ENCODE measurements at regions not wholly inside any gene's neighbourhood (a gene's known extent, or its start where the extent isn't known, plus 50 kb on each side); places are given as distances from the start of the nearest gene placed in this dataset.
A peak's percentile ranks its signal among the peaks of the same experiment; 100 is the strongest.

- H3K27me3 Mint-ChIP-seq: no peaks in the 10 kb centered on the region
- no peaks in the 10 kb centered on the region for H3K36me3 Mint-ChIP-seq
- no peak overlapping the region for H3K4me3 Mint-ChIP-seq
- H3K27ac Mint-ChIP-seq: no peak overlapping the region
- H3K4me1 Mint-ChIP-seq: no peaks in the 10 kb centered on the region
- peaks cover 4% of the 10 kb centered on the region for H3K9me3 Mint-ChIP-seq
These were observed 1057.7 kb upstream of the EEF2KMT start for GRCh38 chr16:6155271-6155670.

GRCh38 chr16:6153901-6154300 is 1056.3 kb upstream of the EEF2KMT start:
- H3K36me3 Mint-ChIP-seq: no peaks in the 10 kb centered on the region

GRCh38 chr16:6149031-6149430 is 1051.4 kb upstream of the EEF2KMT start:
- H3K27me3 Mint-ChIP-seq: no peaks in the 10 kb centered on the region
- H3K9me3 Mint-ChIP-seq: peaks cover 5% of the 10 kb centered on the region
- no peak overlapping the region for H3K4me3 Mint-ChIP-seq
- H3K27ac Mint-ChIP-seq: no peak overlapping the region
- H3K36me3 Mint-ChIP-seq: no peaks in the 10 kb centered on the region
- H3K4me1 Mint-ChIP-seq: no peaks in the 10 kb centered on the region

More at GRCh38 chr16:6153901-6154300, 1056.3 kb upstream of the EEF2KMT start:
- peaks cover 4% of the 10 kb centered on the region for H3K9me3 Mint-ChIP-seq
- no peaks in the 10 kb centered on the region for H3K4me1 Mint-ChIP-seq
- H3K27me3 Mint-ChIP-seq: no peaks in the 10 kb centered on the region
- no peak overlapping the region for H3K4me3 Mint-ChIP-seq
- no peak overlapping the region for H3K27ac Mint-ChIP-seq

GRCh38 chr16:6148361-6148760 is 1050.8 kb upstream of the EEF2KMT start:
- no peaks in the 10 kb centered on the region for H3K27me3 Mint-ChIP-seq
- no peaks in the 10 kb centered on the region for H3K36me3 Mint-ChIP-seq
- H3K4me3 Mint-ChIP-seq: no peak overlapping the region

GRCh38 chr16:6146874-6147425 is 1049.4 kb upstream of the EEF2KMT start:
- Mint-ChIP-seq H3K27ac (no peak overlapping the region), H3K27me3 (no peaks in the 10 kb centered on the region), H3K9me3 (peaks cover 5% of the 10 kb centered on the region), H3K4me3 (no peak overlapping the region), H3K36me3 (no peaks in the 10 kb centered on the region), H3K4me1 (no peaks in the 10 kb centered on the region)

More at GRCh38 chr16:6148361-6148760, 1050.8 kb upstream of the EEF2KMT start:
- Mint-ChIP-seq H3K27ac (no peak overlapping the region), H3K9me3 (peaks cover 5% of the 10 kb centered on the region), H3K4me1 (no peaks in the 10 kb centered on the region)

GRCh38 chr16:6146356-6146755 is 1048.8 kb upstream of the EEF2KMT start:
- H3K27me3 Mint-ChIP-seq: no peaks in the 10 kb centered on the region
- no peak overlapping the region for H3K4me3 Mint-ChIP-seq
- peaks cover 7% of the 10 kb centered on the region for H3K9me3 Mint-ChIP-seq
- no peaks in the 10 kb centered on the region for H3K36me3 Mint-ChIP-seq
- peak overlapping the region; percentile 57 for H3K27ac Mint-ChIP-seq
- no peaks in the 10 kb centered on the region for H3K4me1 Mint-ChIP-seq

GRCh38 chr16:6144463-6144862 is 1046.9 kb upstream of the EEF2KMT start:
- Mint-ChIP-seq H3K27ac (no peak overlapping the region), H3K9me3 (peaks cover 11% of the 10 kb centered on the region), H3K36me3 (no peaks in the 10 kb centered on the region), H3K4me3 (no peak overlapping the region), H3K27me3 (no peaks in the 10 kb centered on the region), H3K4me1 (no peaks in the 10 kb centered on the region)

GRCh38 chr16:6143020-6143419 is 1045.4 kb upstream of the EEF2KMT start:
- H3K4me3 Mint-ChIP-seq: no peak overlapping the region
- no peaks in the 10 kb centered on the region for H3K4me1 Mint-ChIP-seq
- H3K9me3 Mint-ChIP-seq: peaks cover 11% of the 10 kb centered on the region
- H3K36me3 Mint-ChIP-seq: no peaks in the 10 kb centered on the region
- H3K27ac Mint-ChIP-seq: no peak overlapping the region
- no peaks in the 10 kb centered on the region for H3K27me3 Mint-ChIP-seq

GRCh38 chr16:6133009-6133557 is 1035.5 kb upstream of the EEF2KMT start:
- no peak overlapping the region for H3K27ac Mint-ChIP-seq
- H3K4me3 Mint-ChIP-seq: no peak overlapping the region
- peaks cover 10% of the 10 kb centered on the region for H3K9me3 Mint-ChIP-seq

GRCh38 chr16:6132121-6132520 is 1034.5 kb upstream of the EEF2KMT start:
- H3K36me3 Mint-ChIP-seq: no peaks in the 10 kb centered on the region
- H3K27ac Mint-ChIP-seq: no peak overlapping the region
- H3K4me1 Mint-ChIP-seq: no peaks in the 10 kb centered on the region
- H3K27me3 Mint-ChIP-seq: no peaks in the 10 kb centered on the region
- H3K4me3 Mint-ChIP-seq: no peak overlapping the region
- H3K9me3 Mint-ChIP-seq: peaks cover 10% of the 10 kb centered on the region

More at GRCh38 chr16:6133009-6133557, 1035.5 kb upstream of the EEF2KMT start:
- Mint-ChIP-seq H3K4me1 (no peaks in the 10 kb centered on the region), H3K36me3 (no peaks in the 10 kb centered on the region), H3K27me3 (no peaks in the 10 kb centered on the region)

- Mint-ChIP-seq H3K4me1 (no peaks in the 10 kb centered on the region), H3K36me3 (no peaks in the 10 kb centered on the region), H3K4me3 (no peak overlapping the region), H3K27ac (no peak overlapping the region), H3K9me3 (peaks cover 10% of the 10 kb centered on the region), H3K27me3 (no peaks in the 10 kb centered on the region)
These were observed 1034.0 kb upstream of the EEF2KMT start for GRCh38 chr16:6131526-6132050.

GRCh38 chr16:6125483-6126259 is 1028.1 kb upstream of the EEF2KMT start:
- no peak overlapping the region for H3K27ac Mint-ChIP-seq
- H3K4me1 Mint-ChIP-seq: no peaks in the 10 kb centered on the region

GRCh38 chr16:6124136-6124535 is 1026.5 kb upstream of the EEF2KMT start:
- Mint-ChIP-seq H3K27ac (no peak overlapping the region), H3K36me3 (no peaks in the 10 kb centered on the region), H3K4me3 (no peak overlapping the region), H3K27me3 (no peaks in the 10 kb centered on the region), H3K4me1 (no peaks in the 10 kb centered on the region), H3K9me3 (peaks cover 5% of the 10 kb centered on the region)

More at GRCh38 chr16:6125483-6126259, 1028.1 kb upstream of the EEF2KMT start:
- H3K36me3 Mint-ChIP-seq: no peaks in the 10 kb centered on the region
- no peak overlapping the region for H3K4me3 Mint-ChIP-seq
- peaks cover 8% of the 10 kb centered on the region for H3K9me3 Mint-ChIP-seq
- H3K27me3 Mint-ChIP-seq: no peaks in the 10 kb centered on the region

GRCh38 chr16:6122401-6122800 is 1024.8 kb upstream of the EEF2KMT start:
- Mint-ChIP-seq H3K27me3 (no peaks in the 10 kb centered on the region), H3K27ac (no peak overlapping the region), H3K4me3 (no peak overlapping the region), H3K9me3 (peaks cover 4% of the 10 kb centered on the region), H3K4me1 (no peaks in the 10 kb centered on the region), H3K36me3 (no peaks in the 10 kb centered on the region)

- Mint-ChIP-seq H3K36me3 (no peaks in the 10 kb centered on the region), H3K4me3 (no peak overlapping the region), H3K27ac (no peak overlapping the region), H3K4me1 (no peaks in the 10 kb centered on the region), H3K9me3 (peaks cover 7% of the 10 kb centered on the region), H3K27me3 (no peaks in the 10 kb centered on the region)
These were observed 1017.1 kb upstream of the EEF2KMT start for GRCh38 chr16:6114691-6115090.

- no peaks in the 10 kb centered on the region for H3K36me3 Mint-ChIP-seq
These were observed 1016.2 kb upstream of the EEF2KMT start for GRCh38 chr16:6113749-6114148.

More at GRCh38 chr16:6113749-6114148, 1016.2 kb upstream of the EEF2KMT start:
- H3K4me3 Mint-ChIP-seq: no peak overlapping the region
- peaks cover 7% of the 10 kb centered on the region for H3K9me3 Mint-ChIP-seq
- H3K27me3 Mint-ChIP-seq: no peaks in the 10 kb centered on the region
- no peaks in the 10 kb centered on the region for H3K4me1 Mint-ChIP-seq
- no peak overlapping the region for H3K27ac Mint-ChIP-seq

All from activated naive CD4-positive, alpha-beta T cell treated with anti-CD3 and anti-CD28 coated beads, Interleukin-2, amount 50 U/mL, for 24 hours (primary cell).